Vagina (tissue), 2 donors: ENCODE measurements at regions not wholly inside any gene's neighbourhood (a gene's known extent, or its start where the extent isn't known, plus 50 kb on each side); places are given as distances from the start of the nearest gene placed in this dataset.
"Not testable (repeated sequence)": the region's sequence is repeated elsewhere in the genome, so short reads cannot be mapped to it uniquely, and the experiment has no call there.

Experiments
- CTCF ChIP-seq, 3 experiments: fragments of 450-650 bp in 2 of 3; fragments of 200-600 bp in 1 of 3; sonication (generic) in 1 of 3; IDR thresholded peaks; one replicate each; pipeline ENCODE4 v1.5.1; 2017 to 2019; ENCODE audit warnings: antibody characterized with exemption in 3 of 3, mild to moderate bottlenecking in 2 of 3, moderate library complexity in 2 of 3
- POLR2A ChIP-seq, 2 donors: fragments of 450-650 bp; IDR thresholded peaks; one replicate each; pipeline ENCODE4 v1.6.1; 2017; ENCODE audit warnings: antibody characterized with exemption in 2 of 2, mild to moderate bottlenecking in 2 of 2, moderate library complexity in 2 of 2
- POLR2AphosphoS5 ChIP-seq, 2 donors: sonication (generic); formaldehyde crosslinking; IDR thresholded peaks; one replicate each; pipeline ENCODE4 v1.9.0; 2017; ENCODE audit warnings: antibody characterized with exemption in 2 of 2, mild to moderate bottlenecking in 2 of 2, low read depth in 1 of 2; ENCODE audit not compliant: insufficient read depth in 1 of 2

DNA sequence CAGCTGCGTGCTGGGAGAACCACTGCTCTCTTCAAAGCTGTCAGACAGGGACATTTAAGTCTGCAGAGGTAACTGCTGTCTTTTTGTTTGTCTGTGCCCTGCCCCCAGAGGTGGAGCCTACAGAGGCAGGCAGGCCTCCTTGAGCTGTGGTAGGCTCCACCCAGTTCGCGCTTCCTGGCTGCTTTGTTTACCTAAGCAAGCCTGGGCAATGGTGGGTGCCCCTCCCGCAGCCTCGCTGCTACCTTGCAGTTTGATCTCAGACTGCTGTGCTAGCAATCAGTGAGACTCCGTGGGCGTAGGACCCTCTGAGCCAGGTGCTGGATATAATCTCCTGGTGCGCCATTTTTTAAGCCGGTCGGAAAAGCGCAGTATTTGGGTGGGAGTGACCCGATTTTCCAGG is 100.0 kb upstream of the PNPT1 start:
- not testable (repeated sequence) for TF ChIP-seq CTCF (IDR thresholded peaks at IDR 0.05); POLR2A (IDR thresholded peaks at IDR 0.05); POLR2AphosphoS5 (IDR thresholded peaks at IDR 0.05; ENCODE audit: insufficient read depth in 1 of 2, low read depth in 1 of 2)
